H9 (cell line): ENCODE measurements at regions not wholly inside any gene's neighbourhood (a gene's known extent, or its start where the extent isn't known, plus 50 kb on each side); places are given as distances from the start of the nearest gene placed in this dataset.

Experiments
- DNase-seq: peaks from one replicate; pipeline ENCODE4 v3.0.0-alpha.2; 2017
- H2AFZ ChIP-seq: one replicate; pipeline ENCODE4 v1.6.1; 2013; ENCODE audit warnings: mild to moderate bottlenecking, low read length, control low read depth, moderate library complexity
- H2AK5ac ChIP-seq: 2 replicates; pipeline ENCODE4 v1.6.1; 2013; ENCODE audit warnings: low read length, control low read depth, mixed read lengths; ENCODE audit not compliant: insufficient read length
- H2BK120ac ChIP-seq: one replicate; pipeline ENCODE4 v1.6.1; 2013; ENCODE audit warnings: low read depth, mild to moderate bottlenecking, low read length, control low read depth, inconsistent platforms; ENCODE audit not compliant: poor library complexity, severe bottlenecking
- H2BK12ac ChIP-seq: 2 replicates; pipeline ENCODE4 v1.6.1; 2013; ENCODE audit warnings: low read length, control low read depth, mixed read lengths, low read depth; ENCODE audit not compliant: insufficient read length
- H2BK15ac ChIP-seq: 2 replicates; pipeline ENCODE4 v1.6.1; 2013; ENCODE audit warnings: low read depth, low read length, control low read depth
- H2BK20ac ChIP-seq: one replicate; pipeline ENCODE4 v1.6.1; 2013; ENCODE audit warnings: low read depth, mild to moderate bottlenecking, low read length, control low read depth, inconsistent platforms; ENCODE audit not compliant: poor library complexity, severe bottlenecking
- H2BK5ac ChIP-seq: 2 replicates; pipeline ENCODE4 v1.6.1; 2013; ENCODE audit warnings: low read length, control low read depth, mixed read lengths; ENCODE audit not compliant: insufficient read length
- H3K14ac ChIP-seq: 2 replicates; pipeline ENCODE4 v1.6.1; 2013; ENCODE audit warnings: low read length, control low read depth; ENCODE audit not compliant: insufficient read depth
- H3K18ac ChIP-seq: 2 replicates; pipeline ENCODE4 v1.6.1; 2013; ENCODE audit warnings: low read depth, mild to moderate bottlenecking, mixed read lengths, low read length, control low read depth; ENCODE audit not compliant: insufficient read length
- H3K23ac ChIP-seq: 2 replicates; pipeline ENCODE4 v1.6.1; 2013; ENCODE audit warnings: low read length, control low read depth, mixed read lengths, low read depth; ENCODE audit not compliant: insufficient read length
- H3K23me2 ChIP-seq: 2 replicates; pipeline ENCODE4 v1.6.1; 2013; ENCODE audit warnings: low read depth, mild to moderate bottlenecking, mixed read lengths, low read length, control low read depth; ENCODE audit not compliant: insufficient read length, poor library complexity, severe bottlenecking
- H3K27ac ChIP-seq: 2 replicates; pipeline ENCODE4 v1.5.1; 2013; ENCODE audit warnings: low read length, control low read depth, mixed read lengths, low read depth; ENCODE audit not compliant: insufficient read length
- H3K27me3 ChIP-seq: 2 replicates; pipeline ENCODE4 v1.6.1; 2013; ENCODE audit warnings: low read length, control low read depth, inconsistent platforms; ENCODE audit not compliant: insufficient read depth
- H3K4ac ChIP-seq: 2 replicates; pipeline ENCODE4 v1.6.1; 2013; ENCODE audit warnings: low read depth, mild to moderate bottlenecking, control low read depth, inconsistent platforms, low read length, moderate library complexity
- H3K4me1 ChIP-seq: 2 replicates; pipeline ENCODE4 v1.6.1; 2013; ENCODE audit warnings: low read length, control low read depth, inconsistent platforms; ENCODE audit not compliant: insufficient read depth
- H3K4me2 ChIP-seq: 2 replicates; pipeline ENCODE4 v1.6.1; 2013; ENCODE audit warnings: low read length, control low read depth, mixed read lengths; ENCODE audit not compliant: insufficient read length, insufficient read depth
- H3K56ac ChIP-seq: 2 replicates; pipeline ENCODE4 v1.6.1; 2013; ENCODE audit warnings: low read depth, mild to moderate bottlenecking, mixed read lengths, low read length, control low read depth; ENCODE audit not compliant: insufficient read length
- H3K79me1 ChIP-seq: 2 replicates; pipeline ENCODE4 v1.6.1; 2013; ENCODE audit warnings: low read depth, mild to moderate bottlenecking, moderate library complexity, low read length, control low read depth, inconsistent platforms; ENCODE audit not compliant: insufficient read depth, poor library complexity, severe bottlenecking
- H3K79me2 ChIP-seq: 2 replicates; pipeline ENCODE4 v1.6.1; 2013; ENCODE audit warnings: low read length, control low read depth, inconsistent platforms; ENCODE audit not compliant: insufficient read depth
- H3K9ac ChIP-seq: 2 replicates; pipeline ENCODE4 v1.6.1; 2013; ENCODE audit warnings: low read length, control low read depth, mixed read lengths; ENCODE audit not compliant: insufficient read length; ENCODE audit errors: extremely low read depth
- H3K9me3 ChIP-seq: one replicate; pipeline ENCODE4 v1.6.1; 2013; ENCODE audit warnings: low read depth, low read length, inconsistent platforms; ENCODE audit not compliant: control insufficient read depth
- H3T11ph ChIP-seq: one replicate; pipeline ENCODE4 v1.6.1; 2013; ENCODE audit warnings: mild to moderate bottlenecking, low read length, control low read depth, inconsistent platforms
- H4K20me1 ChIP-seq: one replicate; pipeline ENCODE4 v1.6.1; 2013; ENCODE audit not compliant: control insufficient read depth, insufficient read length, insufficient read depth
- H4K5ac ChIP-seq: 2 replicates; pipeline ENCODE4 v1.6.1; 2013; ENCODE audit warnings: low read depth, mild to moderate bottlenecking, mixed read lengths, low read length, control low read depth; ENCODE audit not compliant: insufficient read length
- H4K8ac ChIP-seq: replicated peaks from 2 replicates; pipeline ENCODE4 v1.6.1; 2013; ENCODE audit warnings: low read length, control low read depth, mixed read lengths, low read depth; ENCODE audit not compliant: insufficient read length
- H4K91ac ChIP-seq: 2 replicates; pipeline ENCODE4 v1.6.1; 2013; ENCODE audit warnings: low read depth, mild to moderate bottlenecking, moderate library complexity, mixed read lengths, low read length, control low read depth; ENCODE audit not compliant: insufficient read length
- H3K27ac Mint-ChIP-seq, 3 experiments: 2 replicates in 2 of 3; 3 replicates in 1 of 3; pipeline ENCODE4 v1.8.0; 2020 to 2021; ENCODE audit warnings: mixed read lengths in 3 of 3, mild to moderate bottlenecking in 1 of 3, moderate library complexity in 1 of 3
- H3K27me3 Mint-ChIP-seq: 2 replicates; pipeline ENCODE4 v1.8.0; 2021; ENCODE audit warnings: low read depth, mild to moderate bottlenecking, moderate library complexity, mixed read lengths
- H3K36me3 Mint-ChIP-seq, 3 experiments: 2 replicates in 2 of 3; 3 replicates in 1 of 3; pipeline ENCODE4 v1.8.0; 2020 to 2021; ENCODE audit warnings: low read depth in 3 of 3, mixed read lengths in 3 of 3; ENCODE audit not compliant: insufficient read depth in 1 of 3
- H3K4me1 Mint-ChIP-seq, 2 experiments: 2 replicates each; pipeline ENCODE4 v1.8.0; 2020; ENCODE audit warnings: mixed read lengths in 2 of 2
- H3K4me3 Mint-ChIP-seq, 2 experiments: 2 replicates in 1 of 2; 3 replicates in 1 of 2; pipeline ENCODE4 v1.8.0; 2020 to 2021; ENCODE audit warnings: mild to moderate bottlenecking in 2 of 2, mixed read lengths in 2 of 2, moderate library complexity in 1 of 2
- H3K9me3 Mint-ChIP-seq, 2 experiments: 2 replicates in 1 of 2; 3 replicates in 1 of 2; pipeline ENCODE4 v1.8.0; 2020; ENCODE audit warnings: mild to moderate bottlenecking in 2 of 2, mixed read lengths in 2 of 2, moderate library complexity in 1 of 2
- WGBS: extraction: QIAGEN DNeasy Blood & Tissue Kit; methylation state at CpG from one replicate; pipeline ENCODE4 v1.1.7; 2013; ENCODE audit warnings: missing lambda C conversion rate, low lambda C conversion rate, mixed read lengths; ENCODE audit not compliant: insufficient read length; ENCODE audit errors: extremely low coverage; 5-methylcytosine and 5-hydroxymethylcytosine counted together
- TF ChIP-seq, protein P1 (sequence below): fragments of 200-600 bp; sonication (generic); conservative IDR thresholded peaks from 3 replicates; pipeline ENCODE4 v1.8.0; 2021; ENCODE audit warnings: antibody characterized with exemption, mild to moderate bottlenecking

DNA sequence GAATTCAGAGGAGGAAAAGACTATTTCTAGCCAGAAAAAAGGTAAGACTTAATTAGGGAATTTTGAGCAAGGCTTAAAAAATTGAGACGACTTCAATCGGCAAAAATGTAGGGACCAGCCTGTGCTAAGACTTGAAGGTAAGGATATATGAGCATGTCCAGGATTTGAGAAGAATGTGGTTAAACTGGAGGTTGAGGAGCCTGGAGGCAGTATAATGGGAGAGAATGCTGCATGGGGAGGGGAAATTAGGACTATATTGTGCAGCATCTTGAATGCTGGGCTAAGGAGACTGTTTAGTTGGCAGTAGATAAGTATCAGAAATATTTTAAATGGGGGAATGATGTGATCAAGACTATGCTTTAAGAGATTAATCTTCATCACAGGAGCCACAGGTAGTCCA, 53.1 kb upstream of the PCGF5 start:
- Mint-ChIP-seq H3K27me3 (peaks cover 83% of the 10 kb centered on the region), H3K4me1 (peaks cover 3% of the 10 kb centered on the region in 2 experiments; a peak in 3 of 4 replicates), H3K9me3 (no peaks in the 10 kb centered on the region; a peak in 2 of 5 replicates), H3K4me3 (no peak overlapping the region), H3K27ac (no peak overlapping the region), H3K36me3 (no peaks in the 10 kb centered on the region; a peak in 2 of 7 replicates)
- H2BK15ac ChIP-seq: no peak overlapping the region
- H3K27me3 ChIP-seq: peaks cover 20% of the 10 kb centered on the region; the same call in 1 of the 2 replicates
- H3K23ac ChIP-seq: no peak overlapping the region
- no peak overlapping the region for H2AFZ ChIP-seq
- H2BK20ac ChIP-seq: no peak overlapping the region
- no peaks in the 10 kb centered on the region for H3K79me1 ChIP-seq
- no peak overlapping the region for H3K4me2 ChIP-seq
- H3K4me1 ChIP-seq: no peaks in the 10 kb centered on the region
- WGBS: no CpG with 5 or more reads among the region's 2 CpGs
- H3T11ph ChIP-seq: no peak overlapping the region
- no peak overlapping the region for H3K18ac ChIP-seq
- no peak overlapping the region for H2BK12ac ChIP-seq
- no peak overlapping the region for H2BK5ac ChIP-seq
- H3K56ac ChIP-seq: no peak overlapping the region
- no peaks in the 10 kb centered on the region for H4K20me1 ChIP-seq
- no peak overlapping the region for H3K9ac ChIP-seq
- H2BK120ac ChIP-seq: no peak overlapping the region
- H4K91ac ChIP-seq: no peak overlapping the region
- H2AK5ac ChIP-seq: no peak overlapping the region
- H3K79me2 ChIP-seq: no peaks in the 10 kb centered on the region
- TF ChIP-seq, protein P1, sequence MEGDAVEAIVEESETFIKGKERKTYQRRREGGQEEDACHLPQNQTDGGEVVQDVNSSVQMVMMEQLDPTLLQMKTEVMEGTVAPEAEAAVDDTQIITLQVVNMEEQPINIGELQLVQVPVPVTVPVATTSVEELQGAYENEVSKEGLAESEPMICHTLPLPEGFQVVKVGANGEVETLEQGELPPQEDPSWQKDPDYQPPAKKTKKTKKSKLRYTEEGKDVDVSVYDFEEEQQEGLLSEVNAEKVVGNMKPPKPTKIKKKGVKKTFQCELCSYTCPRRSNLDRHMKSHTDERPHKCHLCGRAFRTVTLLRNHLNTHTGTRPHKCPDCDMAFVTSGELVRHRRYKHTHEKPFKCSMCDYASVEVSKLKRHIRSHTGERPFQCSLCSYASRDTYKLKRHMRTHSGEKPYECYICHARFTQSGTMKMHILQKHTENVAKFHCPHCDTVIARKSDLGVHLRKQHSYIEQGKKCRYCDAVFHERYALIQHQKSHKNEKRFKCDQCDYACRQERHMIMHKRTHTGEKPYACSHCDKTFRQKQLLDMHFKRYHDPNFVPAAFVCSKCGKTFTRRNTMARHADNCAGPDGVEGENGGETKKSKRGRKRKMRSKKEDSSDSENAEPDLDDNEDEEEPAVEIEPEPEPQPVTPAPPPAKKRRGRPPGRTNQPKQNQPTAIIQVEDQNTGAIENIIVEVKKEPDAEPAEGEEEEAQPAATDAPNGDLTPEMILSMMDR: no peak
- H3K9me3 ChIP-seq: no peaks in the 10 kb centered on the region
- H3K27ac ChIP-seq: no peak overlapping the region
- H3K23me2 ChIP-seq: peaks cover 11% of the 10 kb centered on the region
- H4K8ac ChIP-seq: no peak overlapping the region
- H3K14ac ChIP-seq: no peak overlapping the region
- no peak for DNase-seq
- H3K4ac ChIP-seq: no peak overlapping the region
- H4K5ac ChIP-seq: no peak overlapping the region
